ENCODE measurements at regions not wholly inside any gene's neighbourhood (a gene's known extent, or its start where the extent isn't known, plus 50 kb on each side); places are given as distances from the start of the nearest gene placed in this dataset.
"Not testable (repeated sequence)": the region's sequence is repeated elsewhere in the genome, so short reads cannot be mapped to it uniquely, and the experiment has no call there.

- no peak for DNase-seq
Observed at GRCh38 chr17:14451729-14452191, 150.9 kb downstream of the HS3ST3B1 start.

DNA sequence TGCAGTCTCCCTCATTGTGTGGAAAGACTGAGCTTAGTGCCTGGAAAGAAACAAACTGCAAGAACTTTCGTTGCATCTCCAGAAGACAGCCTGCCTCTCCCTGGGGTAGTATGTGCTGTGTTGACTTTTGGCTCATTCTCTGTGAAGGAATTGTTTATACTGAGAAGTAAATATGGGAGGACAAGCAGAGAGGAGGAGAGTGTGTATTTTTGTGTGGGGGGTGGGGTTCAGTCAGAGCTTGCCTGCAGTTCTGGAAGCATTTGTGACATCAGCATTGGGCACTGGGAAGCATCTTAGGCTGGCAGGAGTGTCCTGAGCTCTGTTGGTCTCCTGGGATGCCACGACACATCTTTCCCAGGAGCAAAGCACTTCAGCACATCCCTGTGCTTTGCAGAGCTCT, 147.9 kb downstream of the HS3ST3B1 start:
- DNase-seq = no peak

DNA sequence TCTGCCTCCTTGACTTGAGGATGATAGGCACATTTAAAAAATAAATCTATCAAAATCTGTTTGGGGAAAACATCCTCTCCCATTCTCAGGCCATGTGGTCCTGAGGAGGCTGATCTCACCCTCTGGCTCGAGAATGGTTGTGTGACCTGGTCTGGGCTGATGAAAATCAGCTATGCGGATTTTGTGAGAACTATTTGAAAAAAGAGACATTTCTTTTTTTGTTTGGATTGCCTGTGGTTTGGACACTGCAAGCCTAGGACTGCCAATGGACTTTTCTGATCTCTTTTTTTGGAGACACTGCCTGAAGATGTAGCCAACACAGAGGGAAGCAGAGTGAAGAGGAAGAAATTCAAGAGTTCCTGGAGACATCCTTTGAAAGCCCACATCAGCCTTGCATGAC, 145.9 kb downstream of the HS3ST3B1 start:
- no peak for DNase-seq

DNA sequence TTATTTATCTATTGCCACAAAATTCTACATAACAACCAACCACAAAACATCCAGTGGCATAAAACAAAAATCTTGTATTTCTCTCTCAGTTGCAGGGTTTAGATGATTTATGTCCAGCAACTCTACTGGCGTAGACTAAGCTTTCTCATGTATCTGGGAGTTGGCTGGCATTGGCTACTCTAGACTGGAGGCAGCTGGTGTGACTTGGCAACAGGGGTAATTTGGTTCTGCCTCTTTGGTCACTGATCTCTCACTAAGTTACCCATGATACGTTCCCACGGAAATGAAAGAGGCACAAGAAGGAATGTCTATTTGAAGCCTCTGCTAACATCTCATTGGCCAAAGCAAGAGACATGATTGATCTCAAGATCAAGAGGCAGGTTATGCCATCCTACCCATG, 144.0 kb downstream of the HS3ST3B1 start:
- DNase-seq = no peak

DNA sequence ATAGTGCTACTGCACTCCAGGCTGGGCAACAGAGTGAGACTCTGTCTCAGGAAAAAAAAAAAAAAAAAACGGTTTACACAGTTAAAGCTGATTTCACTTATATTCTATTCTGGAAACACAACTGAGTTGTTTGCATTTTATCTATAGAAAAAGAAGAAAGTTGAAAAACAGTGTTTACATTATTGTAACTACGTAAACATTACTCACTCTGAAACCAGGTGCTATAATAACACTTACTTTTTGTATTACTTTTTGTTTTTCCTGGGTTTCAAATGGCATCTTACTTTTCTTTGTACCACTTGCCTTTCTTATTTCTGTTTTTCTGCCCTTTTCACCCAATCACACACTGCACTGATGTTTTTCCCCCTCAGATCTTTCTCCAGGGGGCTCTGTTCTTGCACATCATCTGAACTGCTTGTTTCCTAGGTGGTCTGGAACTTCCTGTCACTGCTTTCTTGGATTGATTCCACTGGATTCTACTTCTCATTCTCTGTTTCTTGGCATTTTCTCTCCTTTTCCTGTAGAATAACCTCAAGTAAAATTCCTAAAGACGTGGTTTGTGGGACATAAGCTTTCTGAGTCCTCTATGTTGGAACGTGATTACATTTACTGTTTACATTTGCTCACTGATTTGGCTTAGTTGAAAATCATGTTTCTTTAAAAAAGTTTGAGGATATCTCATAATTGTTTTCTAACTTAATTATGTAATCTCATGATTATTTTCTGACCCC, 142.1 kb downstream of the HS3ST3B1 start:
- DNase-seq = no peak

- DNase-seq = no peak
Observed at GRCh38 chr17:14437176-14437575, 136.3 kb downstream of the HS3ST3B1 start.

DNA sequence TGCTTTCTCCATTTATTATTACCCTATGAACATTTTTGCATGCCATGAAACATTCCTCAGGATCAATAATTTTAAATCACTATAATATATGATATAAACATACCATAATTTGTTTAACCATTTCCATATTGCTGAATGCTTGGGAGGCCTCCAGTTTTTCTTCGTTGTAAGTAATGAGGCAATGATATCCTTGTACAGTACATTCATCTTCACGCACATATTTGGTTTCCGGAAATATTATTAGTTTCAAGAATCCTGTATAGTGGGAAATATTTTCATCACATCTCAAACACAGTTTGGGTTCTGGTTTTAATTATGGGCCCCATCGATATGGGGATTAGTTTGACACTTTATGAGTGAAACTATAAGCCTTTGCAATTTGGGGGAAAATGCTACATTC, 135.4 kb downstream of the HS3ST3B1 start:
- DNase-seq = no peak

GRCh38 chr17:14434506-14434905, 133.6 kb downstream of the HS3ST3B1 start:
- no peak for DNase-seq

GRCh38 chr17:14432079-14432478, 131.2 kb downstream of the HS3ST3B1 start:
- DNase-seq = no peak

GRCh38 chr17:14429084-14429483, 128.2 kb downstream of the HS3ST3B1 start:
- DNase-seq = no peak

DNA sequence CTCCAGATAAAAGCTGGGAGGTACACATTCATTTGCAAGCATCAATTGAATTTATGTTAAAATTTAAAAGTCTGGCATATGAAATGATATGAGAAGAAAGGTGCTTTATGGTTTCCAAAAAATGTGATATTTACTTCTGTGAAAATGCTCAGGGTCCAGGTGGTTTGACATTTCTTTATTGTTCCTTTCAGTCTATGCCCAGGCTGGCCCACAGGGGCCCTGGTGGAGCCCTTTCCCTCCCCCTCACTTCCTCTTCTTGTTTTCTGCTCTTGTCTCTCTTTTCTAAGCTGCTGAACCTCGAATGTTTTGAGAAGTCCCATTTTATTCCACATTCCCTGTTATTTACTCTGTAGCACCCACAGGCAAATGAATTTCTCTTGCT, 127.8 kb downstream of the HS3ST3B1 start:
- no peak for DNase-seq

GRCh38 chr17:14427900-14428647, 127.2 kb downstream of the HS3ST3B1 start:
- DNase-seq = no peak

DNA sequence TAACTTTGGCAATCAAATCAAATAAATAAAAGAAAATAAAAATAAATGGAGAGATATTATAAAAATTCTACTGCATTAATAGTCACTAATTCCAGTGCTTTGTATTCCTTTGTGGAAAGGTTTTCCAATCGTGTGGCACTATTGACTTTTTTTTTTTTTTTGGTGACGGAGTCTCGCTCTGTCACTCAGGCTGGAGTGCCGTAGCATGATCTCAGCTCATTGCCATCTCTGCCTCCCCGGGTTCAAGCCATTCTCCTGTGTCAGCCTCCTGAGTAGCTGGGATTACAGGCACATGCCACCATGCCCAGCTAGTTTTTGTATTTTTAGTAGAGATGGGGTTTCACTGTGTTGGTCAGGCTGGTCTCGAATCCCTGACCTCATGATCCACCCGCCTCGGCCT, 122.3 kb downstream of the HS3ST3B1 start:
- DNase-seq = not testable (repeated sequence)

DNA sequence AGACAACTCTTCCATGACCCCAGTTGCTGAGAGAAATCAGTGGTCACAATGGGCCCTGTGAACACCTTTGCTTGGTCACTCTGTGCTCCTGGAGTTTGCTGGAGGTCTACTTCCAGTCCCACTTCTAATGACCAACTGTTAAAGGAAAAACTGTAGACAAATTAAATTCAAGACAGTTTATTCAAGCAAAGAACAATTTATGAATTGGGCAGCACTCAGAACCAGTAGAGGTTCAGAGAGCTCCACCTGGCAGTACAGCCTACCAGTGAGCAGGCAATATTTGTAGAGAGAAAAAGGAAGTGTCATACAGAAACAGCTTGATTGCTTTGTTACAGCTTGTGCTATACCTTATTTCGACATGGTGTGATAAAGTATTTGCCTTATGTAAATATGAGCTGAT, 116.5 kb downstream of the HS3ST3B1 start:
- DNase-seq = no peak

DNA sequence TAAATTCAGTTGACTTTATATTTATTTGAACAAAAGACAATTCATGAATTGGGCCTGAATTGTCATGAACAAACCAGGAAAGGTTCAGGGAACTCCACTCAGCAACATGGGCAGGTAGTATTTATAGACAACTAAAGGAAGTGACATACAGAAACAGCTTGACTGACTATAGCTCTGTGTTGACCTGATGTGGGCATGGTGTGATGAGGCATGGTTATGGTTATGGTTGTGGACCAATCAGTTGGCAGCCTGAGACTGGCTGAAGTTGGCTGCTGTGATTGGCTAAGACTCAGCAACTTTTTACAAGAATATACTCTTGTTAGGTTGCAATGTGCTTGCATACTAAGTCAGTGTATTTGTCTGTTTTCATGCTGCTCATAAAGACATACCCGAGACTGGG, 108.4 kb downstream of the HS3ST3B1 start:
- DNase-seq = no peak

- DNase-seq = no peak
Observed at GRCh38 chr17:14407541-14407940, 106.7 kb downstream of the HS3ST3B1 start.

GRCh38 chr17:14405189-14405588, 104.3 kb downstream of the HS3ST3B1 start:
- DNase-seq = no peak

Data from NCI-H510A treated with DMSO at 0.1 percent for 48 hours (cell line).